Dedifferentiated amniotic fluid mesenchymal stem cell (primary cell): ENCODE measurements at regions not wholly inside any gene's neighbourhood (a gene's known extent, or its start where the extent isn't known, plus 50 kb on each side); places are given as distances from the start of the nearest gene placed in this dataset.
A peak's percentile ranks its signal among the peaks of the same experiment; 100 is the strongest.

Experiments used
- DNase-seq: peaks from one replicate; pipeline ENCODE4 v3.0.0-alpha.2; 2016; ENCODE audit errors: extremely low spot score

- DNase-seq: no peak
These were observed 968.5 kb upstream of the GJE1 start for GRCh38 chr6:141164042-141164743.

GRCh38 chr6:141163107-141163506, 969.6 kb upstream of the GJE1 start:
- DNase-seq: no peak

GRCh38 chr6:141158740-141159139, 974.0 kb upstream of the GJE1 start:
- DNase-seq: no peak

- no peak for DNase-seq
These were observed 979.2 kb upstream of the GJE1 start for GRCh38 chr6:141153563-141153962.

GRCh38 chr6:141152951-141153350, 979.8 kb upstream of the GJE1 start:
- DNase-seq: no peak

- no peak for DNase-seq
These were observed 980.9 kb upstream of the GJE1 start for GRCh38 chr6:141151710-141152417.

- no peak for DNase-seq
These were observed 990.9 kb upstream of the GJE1 start for GRCh38 chr6:141141870-141142269.

GRCh38 chr6:141140905-141141304, 991.8 kb upstream of the GJE1 start:
- no peak for DNase-seq

GRCh38 chr6:141139461-141139860, 993.3 kb upstream of the GJE1 start:
- no peak for DNase-seq

GRCh38 chr6:141134723-141135122, 998.0 kb upstream of the GJE1 start:
- no peak for DNase-seq

- DNase-seq: no peak
These were observed 998.9 kb upstream of the GJE1 start for GRCh38 chr6:141133836-141134235.

GRCh38 chr6:141133346-141133745, 999.4 kb upstream of the GJE1 start:
- DNase-seq: no peak

GRCh38 chr6:141131616-141132015, 1001.1 kb upstream of the GJE1 start:
- DNase-seq: no peak

- no peak for DNase-seq
These were observed 1009.2 kb upstream of the GJE1 start for GRCh38 chr6:141123497-141123896.

GRCh38 chr6:141123049-141123448, 1009.7 kb upstream of the GJE1 start:
- no peak for DNase-seq

GRCh38 chr6:141118991-141119390, 1013.7 kb upstream of the GJE1 start:
- no peak for DNase-seq

- no peak for DNase-seq
These were observed 1014.9 kb upstream of the GJE1 start for GRCh38 chr6:141117874-141118273.

GRCh38 chr6:141110481-141110880, 1022.2 kb upstream of the GJE1 start:
- no peak for DNase-seq

GRCh38 chr6:141107591-141108160, 1025.0 kb upstream of the GJE1 start:
- no peak for DNase-seq

- DNase-seq: peak; percentile 70
These were observed 1027.2 kb upstream of the GJE1 start for GRCh38 chr6:141105481-141105880.

GRCh38 chr6:141103246-141103645, 1029.5 kb upstream of the GJE1 start:
- DNase-seq: peak; percentile 24

GRCh38 chr6:141097471-141097870, 1035.3 kb upstream of the GJE1 start:
- DNase-seq: no peak

GRCh38 chr6:141095308-141095707, 1037.4 kb upstream of the GJE1 start:
- DNase-seq: no peak
